Ovary (tissue), 3 donors: ENCODE measurements at regions not wholly inside any gene's neighbourhood (a gene's known extent, or its start where the extent isn't known, plus 50 kb on each side); places are given as distances from the start of the nearest gene placed in this dataset.

Source experiments
- POLR2A ChIP-seq: fragments of 450-650 bp; IDR thresholded peaks from one replicate; pipeline ENCODE4 v1.6.1; 2017; ENCODE audit warnings: antibody characterized with exemption, mild to moderate bottlenecking, moderate library complexity
- TF ChIP-seq, protein P1 (sequence below), 3 donors: fragments of 450-650 bp in 2 of 3; fragments of 200-600 bp in 1 of 3; IDR thresholded peaks; one replicate each; pipeline versions ENCODE4 v1.5.1 to v1.8.0; 2016 to 2022; ENCODE audit warnings: antibody characterized with exemption in 3 of 3, mild to moderate bottlenecking in 1 of 3
- donor health status: DM: no; HTN: no; CAD: no.

DNA sequence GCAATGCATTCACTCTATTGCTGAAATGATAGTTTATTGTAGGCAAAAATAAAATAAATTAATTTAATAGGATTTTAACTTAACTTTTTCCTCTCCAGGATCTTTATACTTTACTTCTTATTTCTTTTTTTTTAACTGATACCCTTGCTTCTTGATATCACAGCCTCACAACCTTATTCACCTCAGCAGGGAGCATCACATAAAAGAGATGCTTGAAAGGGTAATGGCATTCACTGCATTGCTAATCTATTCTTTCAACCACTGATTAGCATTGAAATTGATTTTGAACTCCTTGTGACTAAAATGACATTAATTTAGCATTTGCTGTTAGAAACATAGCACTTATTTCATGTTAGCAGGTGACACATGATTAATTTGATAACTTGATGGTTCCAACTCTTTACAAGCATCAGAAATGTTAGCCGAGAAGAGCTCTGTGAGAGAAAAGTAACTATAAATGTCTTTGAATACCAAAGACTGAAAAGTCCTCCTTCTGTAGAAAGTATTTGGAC lies 689.5 kb upstream of the MGAT4C start:
- TF ChIP-seq, protein P1, sequence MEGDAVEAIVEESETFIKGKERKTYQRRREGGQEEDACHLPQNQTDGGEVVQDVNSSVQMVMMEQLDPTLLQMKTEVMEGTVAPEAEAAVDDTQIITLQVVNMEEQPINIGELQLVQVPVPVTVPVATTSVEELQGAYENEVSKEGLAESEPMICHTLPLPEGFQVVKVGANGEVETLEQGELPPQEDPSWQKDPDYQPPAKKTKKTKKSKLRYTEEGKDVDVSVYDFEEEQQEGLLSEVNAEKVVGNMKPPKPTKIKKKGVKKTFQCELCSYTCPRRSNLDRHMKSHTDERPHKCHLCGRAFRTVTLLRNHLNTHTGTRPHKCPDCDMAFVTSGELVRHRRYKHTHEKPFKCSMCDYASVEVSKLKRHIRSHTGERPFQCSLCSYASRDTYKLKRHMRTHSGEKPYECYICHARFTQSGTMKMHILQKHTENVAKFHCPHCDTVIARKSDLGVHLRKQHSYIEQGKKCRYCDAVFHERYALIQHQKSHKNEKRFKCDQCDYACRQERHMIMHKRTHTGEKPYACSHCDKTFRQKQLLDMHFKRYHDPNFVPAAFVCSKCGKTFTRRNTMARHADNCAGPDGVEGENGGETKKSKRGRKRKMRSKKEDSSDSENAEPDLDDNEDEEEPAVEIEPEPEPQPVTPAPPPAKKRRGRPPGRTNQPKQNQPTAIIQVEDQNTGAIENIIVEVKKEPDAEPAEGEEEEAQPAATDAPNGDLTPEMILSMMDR (IDR thresholded peaks at IDR 0.05) = no peak
- no peak for TF ChIP-seq POLR2A
